Activated T-cell treated with anti-CD3 and anti-CD28 coated beads, Interleukin-2, amount 50 U/mL, for 48 hours (primary cell): ENCODE measurements at regions not wholly inside any gene's neighbourhood (a gene's known extent, or its start where the extent isn't known, plus 50 kb on each side); places are given as distances from the start of the nearest gene placed in this dataset.
"Not testable (repeated sequence)": the region's sequence is repeated elsewhere in the genome, so short reads cannot be mapped to it uniquely, and the experiment has no call there.

Experiments
- DNase-seq, 2 experiments: peaks; one replicate each; pipeline ENCODE4 v3.0.0-alpha.2; 2020

DNA sequence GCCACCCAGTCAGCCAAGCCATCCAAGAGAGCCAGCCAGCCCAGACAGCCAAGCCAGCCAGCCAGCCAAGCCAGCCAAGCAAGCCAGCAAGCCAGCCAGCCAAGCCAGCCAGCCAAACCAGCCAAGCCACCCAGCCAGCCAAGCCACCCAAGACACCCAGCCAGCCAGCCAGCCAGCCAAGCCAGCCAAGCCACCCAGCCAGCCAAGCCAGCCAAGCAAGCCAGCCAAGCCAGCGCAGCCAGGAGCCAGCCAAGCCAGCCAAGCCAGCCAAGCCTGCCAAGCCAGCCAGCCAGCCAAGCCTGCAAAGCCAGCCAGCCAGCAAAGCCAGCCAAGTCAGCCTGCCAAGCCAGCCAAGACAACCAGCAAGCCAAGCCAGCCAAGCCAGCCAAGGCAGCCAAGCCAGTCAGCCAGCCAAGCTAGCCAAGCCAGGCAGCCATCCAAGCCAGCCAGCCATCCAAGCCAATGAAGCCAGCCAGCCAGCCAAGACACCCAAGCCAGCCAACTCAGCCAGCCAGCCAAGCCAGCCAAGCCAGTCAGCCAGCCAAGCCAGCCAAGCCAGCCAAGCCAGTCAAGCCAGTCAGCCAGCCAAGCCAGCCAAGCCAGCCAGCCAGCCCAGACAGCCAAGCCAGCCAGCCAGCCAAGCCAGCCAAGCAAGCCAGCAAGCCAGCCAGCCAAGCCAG, 332.2 kb upstream of the PLGLB2 start:
- not testable (repeated sequence) for DNase-seq

DNA sequence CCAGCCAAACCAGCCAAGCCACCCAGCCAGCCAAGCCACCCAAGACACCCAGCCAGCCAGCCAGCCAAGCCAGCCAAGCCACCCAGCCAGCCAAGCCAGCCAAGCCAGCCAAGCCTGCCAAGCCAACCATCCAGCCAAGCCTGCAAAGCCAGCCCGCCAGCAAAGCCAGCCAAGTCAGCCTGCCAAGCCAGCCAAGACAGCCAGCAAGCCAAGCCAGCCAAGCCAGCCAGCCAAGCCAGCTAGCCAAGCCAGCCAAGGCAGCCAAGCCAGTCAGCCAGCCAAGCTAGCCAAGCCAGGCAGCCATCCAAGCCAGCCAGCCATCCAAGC, 331.7 kb upstream of the PLGLB2 start:
- DNase-seq: not testable (repeated sequence)

DNA sequence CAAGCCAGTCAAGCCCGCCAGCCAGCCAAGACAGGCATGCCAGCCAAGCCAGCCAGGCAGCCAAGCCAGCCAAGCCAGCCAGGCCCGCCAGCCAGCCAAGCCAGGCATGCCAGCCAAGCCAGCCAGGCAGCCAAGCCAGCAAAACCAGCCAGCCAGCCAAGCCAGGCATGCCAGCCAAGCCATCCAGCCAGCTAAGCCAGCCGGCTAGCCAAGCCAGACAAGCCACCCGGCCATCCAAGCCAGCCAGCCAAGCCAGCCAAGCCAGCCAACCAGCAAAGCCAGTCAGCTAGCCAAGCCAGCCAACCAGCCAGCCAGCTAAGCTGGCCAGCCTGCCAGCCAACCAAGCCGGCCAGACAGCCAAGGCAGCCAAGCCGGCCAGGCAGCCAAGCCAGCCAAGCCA, 330.7 kb upstream of the PLGLB2 start:
- not testable (repeated sequence) for DNase-seq

DNA sequence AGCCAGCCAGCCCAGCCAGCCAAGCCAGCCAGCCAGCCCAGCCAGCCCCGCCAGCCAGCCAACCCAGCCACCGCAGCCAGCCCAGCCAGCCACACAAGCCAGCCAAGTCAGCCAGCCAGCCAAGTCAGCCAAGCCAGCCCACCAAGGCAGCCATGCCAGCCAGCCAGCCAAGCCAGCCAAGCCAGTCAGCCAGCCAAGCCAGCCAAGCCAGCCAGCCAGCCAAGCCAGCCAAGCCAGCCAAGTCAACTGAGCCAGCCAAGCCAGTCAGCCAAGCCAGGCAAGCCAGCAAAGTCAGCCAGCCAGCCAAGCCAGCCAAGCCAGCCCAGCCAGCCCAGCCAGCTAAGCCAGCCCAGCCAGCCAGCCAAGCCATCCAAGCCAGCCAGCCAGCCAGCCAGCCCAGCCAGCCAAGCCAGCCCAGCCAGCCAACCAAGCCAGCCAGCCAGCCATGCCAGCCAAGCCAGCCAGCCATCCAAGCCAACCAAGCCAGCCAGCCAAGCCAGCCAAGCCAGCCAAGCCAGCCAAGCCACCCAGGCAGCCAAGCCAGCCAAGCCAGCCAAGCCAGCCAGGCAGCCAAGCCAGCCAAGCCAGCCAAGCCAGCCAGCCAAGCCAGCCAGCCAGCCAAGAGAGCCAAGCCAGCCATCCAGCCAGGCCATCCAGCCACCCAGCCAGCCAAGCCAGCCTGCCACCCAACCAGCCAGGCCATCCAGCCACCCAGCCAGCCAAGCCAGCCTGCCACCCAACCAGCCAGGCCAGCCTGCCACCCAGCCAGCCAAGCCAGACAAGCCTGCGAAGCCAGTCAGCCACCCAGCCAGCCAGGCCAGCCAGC, 329.9 kb upstream of the PLGLB2 start:
- DNase-seq: not testable (repeated sequence)

DNA sequence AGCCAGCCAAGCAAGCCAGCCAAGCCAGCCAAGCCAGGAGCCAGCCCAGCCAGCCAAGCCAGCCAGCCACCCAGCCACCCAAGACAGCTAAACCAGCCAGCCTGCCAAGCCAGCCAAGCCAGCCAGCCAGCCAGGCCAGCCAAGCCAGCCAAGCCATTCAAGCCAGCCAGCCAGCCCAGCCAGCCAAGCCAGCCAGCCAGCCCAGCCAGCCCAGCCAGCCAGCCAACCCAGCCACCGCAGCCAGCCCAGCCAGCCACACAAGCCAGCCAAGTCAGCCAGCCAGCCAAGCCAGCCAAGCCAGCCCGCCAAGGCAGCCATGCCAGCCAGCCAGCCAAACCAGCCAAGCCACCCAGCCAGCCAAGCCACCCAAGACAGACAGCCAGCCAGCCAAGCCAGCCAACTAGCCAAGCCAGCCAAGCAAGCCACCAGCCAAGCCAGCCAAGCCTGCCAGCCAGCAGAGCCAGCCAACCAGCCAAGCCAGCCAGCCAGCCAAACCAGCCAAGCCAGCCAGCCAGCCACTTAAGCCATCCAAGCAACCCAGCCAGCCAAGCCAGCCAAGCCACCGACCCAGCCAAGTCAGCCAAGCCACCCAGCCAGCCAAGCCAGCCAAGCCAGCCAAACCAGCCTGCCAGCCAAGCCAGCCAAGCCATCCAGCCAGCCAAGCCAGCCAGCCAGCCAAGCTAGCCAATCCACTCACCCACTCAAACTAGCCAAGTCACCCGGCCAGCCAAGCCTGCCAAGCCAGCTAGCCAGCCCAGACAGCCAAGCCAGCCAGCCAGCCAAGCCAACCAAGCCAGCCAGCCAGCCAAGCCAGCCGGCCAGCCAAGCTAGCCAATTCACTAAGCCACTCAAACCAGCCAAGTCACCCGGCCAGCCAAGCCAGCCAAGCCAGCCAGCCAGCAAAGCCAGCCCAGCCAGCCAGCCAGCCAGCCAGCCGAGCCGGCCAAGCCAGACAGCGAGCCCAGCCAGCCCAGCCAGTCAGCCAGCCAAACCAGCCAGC, 328.8 kb upstream of the PLGLB2 start:
- not testable (repeated sequence) for DNase-seq

DNA sequence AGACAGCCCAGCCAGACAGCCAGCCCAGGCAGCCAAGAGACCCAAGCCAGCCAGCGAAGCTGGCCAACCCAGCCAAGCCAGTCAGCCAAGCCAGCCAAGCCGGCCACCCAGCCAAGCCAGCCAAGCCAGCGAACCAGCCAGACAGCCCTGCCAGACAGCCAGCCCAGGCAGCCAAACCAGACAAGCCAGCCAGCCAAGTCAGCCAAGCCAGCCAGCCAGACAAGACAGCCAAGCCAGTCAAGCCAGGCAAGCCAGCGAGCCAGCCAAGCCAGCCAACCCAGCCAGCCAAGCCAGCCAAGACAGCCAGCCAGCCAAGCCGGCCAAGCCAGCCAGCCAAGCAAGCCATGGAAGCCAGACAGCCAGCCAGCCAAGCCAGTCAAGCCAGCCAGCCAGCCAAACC, 327.9 kb upstream of the PLGLB2 start:
- not testable (repeated sequence) for DNase-seq

DNA sequence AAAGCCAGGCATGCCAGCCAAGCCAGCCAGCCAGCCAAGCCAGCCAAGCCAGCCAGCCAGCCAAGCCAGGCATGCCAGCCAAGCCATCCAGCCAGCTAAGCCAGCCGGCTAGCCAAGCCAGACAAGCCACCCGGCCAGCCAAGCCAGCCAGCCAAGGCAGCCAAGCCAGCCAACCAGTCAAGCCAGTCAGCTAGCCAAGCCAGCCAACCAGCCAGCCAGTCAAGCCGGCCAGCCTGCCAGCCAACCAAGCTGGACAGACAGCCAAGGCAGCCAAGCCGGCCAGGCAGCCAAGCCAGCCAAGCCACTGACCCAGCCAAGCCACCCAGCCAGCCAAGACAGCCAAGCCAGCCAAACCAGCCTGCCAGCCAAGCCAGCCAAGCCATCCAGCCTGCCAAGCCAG, 326.9 kb upstream of the PLGLB2 start:
- DNase-seq: not testable (repeated sequence)

DNA sequence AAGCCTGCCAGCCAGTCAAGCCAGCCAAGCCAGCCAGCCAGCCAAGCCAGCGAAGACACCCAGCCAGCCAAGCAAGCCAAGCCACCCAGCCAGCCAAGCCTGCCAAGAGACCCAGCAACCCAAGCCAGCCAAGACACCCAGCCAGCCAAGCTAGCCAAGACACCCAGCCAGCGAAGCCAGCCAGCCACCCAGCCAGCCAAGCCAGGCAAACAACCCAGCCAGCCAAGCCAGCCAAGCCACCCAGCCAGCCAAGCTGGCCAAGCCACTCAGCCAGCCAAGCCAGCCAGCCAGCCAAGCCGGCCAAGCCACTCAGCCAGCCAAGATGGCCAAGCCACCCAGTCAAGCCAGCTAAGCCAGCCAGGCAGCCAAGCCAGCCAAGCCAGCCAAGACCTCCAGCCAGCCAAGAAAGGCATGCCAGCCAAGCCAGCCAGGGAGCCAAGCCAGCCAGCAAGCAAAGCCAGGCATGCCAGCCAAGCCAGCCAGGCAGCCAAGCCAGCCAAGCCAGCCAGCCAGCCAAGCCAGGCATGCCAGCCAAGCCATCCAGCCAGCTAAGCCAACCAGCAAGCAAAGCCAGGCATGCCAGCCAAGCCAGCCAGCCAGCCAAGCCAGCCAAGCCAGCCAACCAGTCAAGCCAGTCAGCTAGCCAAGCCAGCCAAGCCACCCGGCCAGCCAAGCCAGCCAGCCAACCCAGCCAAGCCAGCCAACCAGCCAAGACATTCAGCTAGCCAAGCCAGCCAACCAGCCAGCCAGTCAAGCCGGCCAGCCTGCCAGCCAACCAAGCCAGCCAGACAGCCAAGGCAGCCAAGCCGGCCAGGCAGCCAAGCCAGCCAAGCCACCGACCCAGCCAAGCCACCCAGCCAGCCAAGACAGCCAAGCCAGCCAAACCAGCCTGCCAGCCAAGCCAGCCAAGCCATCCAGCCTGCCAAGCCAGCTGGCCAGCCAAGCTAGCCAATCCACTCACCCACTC, 323.8 kb upstream of the PLGLB2 start:
- not testable (repeated sequence) for DNase-seq

DNA sequence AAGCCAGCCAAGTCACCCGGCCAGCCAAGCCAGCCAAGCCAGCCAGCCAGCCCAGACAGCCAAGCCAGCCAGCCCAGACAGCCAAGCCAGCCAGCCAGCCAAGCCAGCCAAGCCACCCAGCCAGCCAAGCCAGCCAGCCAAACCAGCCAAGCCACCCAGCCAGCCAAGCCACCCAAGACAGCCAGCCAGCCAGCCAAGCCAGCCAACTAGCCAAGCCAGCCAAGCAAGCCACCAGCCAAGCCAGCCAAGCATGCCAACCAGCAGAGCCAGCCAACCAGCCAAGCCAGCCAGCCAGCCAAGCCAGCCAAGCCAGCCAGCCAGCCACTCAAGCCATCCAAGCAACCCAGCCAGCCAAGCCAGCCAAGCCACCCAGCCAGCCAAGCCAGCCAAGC, 323.1 kb upstream of the PLGLB2 start:
- DNase-seq: not testable (repeated sequence)

DNA sequence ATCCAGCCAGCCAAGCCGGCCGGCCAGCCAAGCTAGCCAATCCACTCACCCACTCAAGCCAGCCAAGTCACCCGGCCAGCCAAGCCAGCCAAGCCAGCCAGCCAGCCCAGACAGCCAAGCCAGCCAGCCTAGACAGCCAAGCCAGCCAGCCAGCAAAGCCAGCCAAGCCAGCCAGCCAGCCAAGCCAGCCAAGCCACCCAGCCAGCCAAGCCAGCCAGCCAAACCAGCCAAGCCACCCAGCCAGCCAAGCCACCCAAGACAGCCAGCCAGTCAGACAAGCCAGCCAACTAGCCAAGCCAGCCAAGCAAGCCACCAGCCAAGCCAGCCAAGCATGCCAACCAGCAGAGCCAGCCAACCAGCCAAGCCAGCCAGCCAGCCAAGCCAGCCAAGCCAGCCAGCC, 322.7 kb upstream of the PLGLB2 start:
- DNase-seq: not testable (repeated sequence)

DNA sequence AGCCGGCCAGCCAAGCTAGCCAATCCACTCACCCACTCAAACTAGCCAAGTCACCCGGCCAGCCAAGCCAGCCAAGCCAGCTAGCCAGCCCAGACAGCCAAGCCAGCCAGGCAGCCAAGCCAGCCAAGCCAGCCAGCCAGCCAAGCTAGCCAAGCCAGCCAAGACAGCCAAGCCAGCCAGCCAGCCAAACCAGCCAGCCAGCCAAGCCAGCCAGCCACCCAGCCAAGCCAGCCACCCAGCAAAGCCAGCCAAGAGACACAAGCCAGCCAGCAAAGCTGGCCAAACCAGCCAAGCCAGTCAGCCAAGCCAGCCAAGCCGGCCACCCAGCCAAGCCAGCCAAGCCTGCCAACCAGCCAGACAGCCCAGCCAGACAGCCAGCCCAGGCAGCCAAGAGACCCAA, 322.2 kb upstream of the PLGLB2 start:
- not testable (repeated sequence) for DNase-seq

DNA sequence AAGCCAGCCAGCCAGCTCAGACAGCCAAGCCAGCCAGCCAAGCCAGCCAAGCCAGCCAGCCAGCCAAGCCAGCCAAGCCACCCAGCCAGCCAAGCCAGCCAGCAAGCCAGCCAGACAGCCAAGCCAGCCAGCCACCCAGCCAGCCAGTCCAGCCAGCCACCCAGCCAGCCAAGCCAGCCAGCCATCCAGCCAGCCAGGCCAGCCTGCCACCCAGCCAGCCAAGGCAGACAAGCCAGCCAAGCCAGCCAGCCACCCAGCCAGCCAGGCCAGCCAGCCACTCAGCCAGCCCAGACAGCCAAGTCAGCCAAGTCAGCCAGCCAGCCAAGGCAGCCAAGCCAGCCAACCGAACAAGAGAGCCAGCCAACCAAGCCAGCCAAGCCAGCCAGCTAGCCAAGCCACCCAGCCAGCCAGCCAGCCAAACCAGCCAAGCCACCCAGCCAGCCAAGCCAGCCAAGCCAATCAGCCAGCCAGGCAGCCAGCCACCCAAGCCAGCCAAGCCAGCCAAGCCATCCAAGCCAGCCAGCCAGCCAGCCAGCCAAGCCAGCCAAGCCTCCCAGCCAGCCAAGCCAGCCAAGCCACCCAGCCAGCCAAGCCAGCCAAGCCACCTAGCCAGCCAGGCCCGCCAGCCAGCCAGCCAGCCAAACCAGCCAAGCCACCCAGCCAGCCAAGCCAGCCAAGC, 319.3 kb upstream of the PLGLB2 start:
- not testable (repeated sequence) for DNase-seq

DNA sequence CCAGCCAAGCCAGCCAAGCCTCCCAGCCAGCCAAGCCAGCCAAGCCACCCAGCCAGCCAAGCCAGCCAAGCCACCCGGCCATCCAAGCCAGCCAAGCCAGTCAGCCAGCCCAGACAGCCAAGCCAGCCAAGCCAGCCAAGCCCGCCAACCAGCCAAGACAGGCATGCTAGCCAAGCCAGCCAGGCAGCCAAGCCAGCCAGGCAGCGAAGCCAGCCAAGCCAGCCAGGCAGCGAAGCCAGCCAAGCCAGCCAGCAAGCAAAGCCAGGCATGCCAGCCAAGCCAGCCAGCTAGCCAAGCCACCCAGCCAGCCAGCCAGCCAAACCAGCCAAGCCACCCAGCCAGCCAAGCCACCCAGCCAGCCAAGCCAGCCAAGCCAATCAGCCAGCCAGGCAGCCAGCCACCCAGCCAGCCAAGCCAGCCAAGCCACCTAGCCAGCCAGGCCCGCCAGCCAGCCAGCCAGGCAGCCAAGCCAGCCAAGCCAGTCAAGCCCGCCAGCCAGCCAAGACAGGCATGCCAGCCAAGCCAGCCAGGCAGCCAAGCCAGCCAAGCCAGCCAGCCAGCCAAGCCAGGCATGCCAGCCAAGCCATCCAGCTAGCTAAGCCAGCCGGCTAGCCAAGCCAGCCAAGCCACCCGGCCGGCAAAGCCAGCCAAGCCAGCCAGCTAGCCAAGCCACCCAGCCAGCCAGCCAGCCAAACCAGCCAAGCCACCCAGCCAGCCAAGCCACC, 318.5 kb upstream of the PLGLB2 start:
- not testable (repeated sequence) for DNase-seq

DNA sequence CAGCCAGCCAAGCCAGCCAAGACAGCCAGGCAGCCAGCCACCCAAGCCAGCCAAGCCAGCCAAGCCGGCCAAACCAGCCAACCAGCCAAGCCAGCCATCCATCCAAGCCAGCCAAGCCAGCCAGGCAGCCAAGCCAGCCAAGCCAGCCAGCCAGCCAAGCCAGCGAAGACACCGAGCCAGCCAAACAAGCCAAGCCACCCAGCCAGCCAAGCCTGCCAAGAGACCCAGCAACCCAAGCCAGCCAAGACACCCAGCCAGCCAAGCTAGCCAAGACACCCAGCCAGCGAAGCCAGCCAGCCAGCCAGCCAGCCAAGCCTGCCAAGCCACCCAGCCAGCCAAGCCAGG, 318.0 kb upstream of the PLGLB2 start:
- DNase-seq: not testable (repeated sequence)

DNA sequence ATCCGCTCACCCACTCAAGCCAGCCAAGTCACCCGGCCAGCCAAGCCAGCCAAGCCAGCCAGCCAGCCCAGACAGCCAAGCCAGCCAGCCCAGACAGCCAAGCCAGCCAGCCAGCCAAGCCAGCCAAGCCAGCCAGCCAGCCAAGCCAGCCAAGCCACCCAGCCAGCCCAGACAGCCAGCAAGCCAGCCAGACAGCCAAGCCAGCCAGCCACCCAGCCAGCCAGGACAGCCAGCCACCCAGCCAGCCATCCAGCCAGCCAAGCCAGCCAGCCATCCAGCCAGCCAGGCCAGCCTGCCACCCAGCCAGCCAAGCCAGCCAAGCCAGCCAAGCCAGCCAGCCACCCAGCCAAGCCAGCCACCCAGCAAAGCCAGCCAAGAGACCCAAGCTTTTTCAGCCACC, 316.8 kb upstream of the PLGLB2 start:
- not testable (repeated sequence) for DNase-seq

DNA sequence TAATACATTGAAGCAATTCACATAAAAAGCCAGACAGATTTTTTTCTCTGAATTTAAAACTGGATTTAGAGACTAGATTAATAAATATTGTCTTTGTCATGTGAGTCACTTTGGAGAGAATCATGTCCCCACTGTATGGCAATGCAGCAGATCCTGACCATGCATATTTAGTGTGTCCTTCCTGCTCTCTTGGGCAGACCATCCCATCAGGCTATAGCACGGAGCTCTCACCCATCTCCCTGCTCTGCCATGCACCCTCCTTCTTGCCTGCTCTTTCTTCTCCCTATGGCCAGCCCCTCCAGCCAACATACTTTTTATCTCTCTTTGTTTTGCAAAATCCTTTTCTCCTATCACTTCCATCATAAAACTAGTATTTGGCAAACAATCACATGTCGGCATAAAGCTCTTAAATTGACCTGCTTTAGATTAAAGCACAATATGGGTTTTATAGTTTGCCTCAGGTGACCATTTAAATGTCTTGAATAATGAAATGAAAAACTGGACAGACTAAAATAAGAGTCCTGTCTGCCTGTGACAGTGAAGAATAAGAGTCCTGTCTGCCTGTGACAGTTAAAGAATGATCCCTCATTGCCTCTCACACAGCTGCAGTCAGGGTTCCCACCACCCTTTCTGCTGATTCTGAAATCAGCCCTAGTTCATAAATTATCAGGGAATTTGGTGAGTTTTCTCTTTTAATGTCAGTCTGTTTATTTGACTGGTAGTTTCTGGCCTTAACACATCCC, 315.0 kb upstream of the PLGLB2 start:
- DNase-seq: not testable (repeated sequence)

DNA sequence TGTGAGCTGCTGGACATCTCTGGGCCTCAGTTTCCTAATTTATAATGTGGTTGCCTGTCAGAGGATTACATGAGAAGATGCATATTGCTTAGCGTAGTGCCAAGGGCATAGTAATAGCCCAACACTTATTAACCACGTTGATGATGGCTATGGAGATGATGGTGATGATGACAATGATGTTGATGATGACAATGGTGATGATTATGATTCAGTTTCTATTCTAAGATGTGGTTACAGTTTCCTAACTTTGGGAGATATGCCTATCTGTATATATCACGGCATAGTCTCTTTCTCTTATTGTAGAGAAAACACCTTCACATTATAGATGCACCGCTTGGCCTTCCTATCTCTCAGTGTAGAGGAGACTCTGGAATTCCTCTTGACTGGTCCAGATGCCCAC, 311.9 kb upstream of the PLGLB2 start:
- not testable (repeated sequence) for DNase-seq

DNA sequence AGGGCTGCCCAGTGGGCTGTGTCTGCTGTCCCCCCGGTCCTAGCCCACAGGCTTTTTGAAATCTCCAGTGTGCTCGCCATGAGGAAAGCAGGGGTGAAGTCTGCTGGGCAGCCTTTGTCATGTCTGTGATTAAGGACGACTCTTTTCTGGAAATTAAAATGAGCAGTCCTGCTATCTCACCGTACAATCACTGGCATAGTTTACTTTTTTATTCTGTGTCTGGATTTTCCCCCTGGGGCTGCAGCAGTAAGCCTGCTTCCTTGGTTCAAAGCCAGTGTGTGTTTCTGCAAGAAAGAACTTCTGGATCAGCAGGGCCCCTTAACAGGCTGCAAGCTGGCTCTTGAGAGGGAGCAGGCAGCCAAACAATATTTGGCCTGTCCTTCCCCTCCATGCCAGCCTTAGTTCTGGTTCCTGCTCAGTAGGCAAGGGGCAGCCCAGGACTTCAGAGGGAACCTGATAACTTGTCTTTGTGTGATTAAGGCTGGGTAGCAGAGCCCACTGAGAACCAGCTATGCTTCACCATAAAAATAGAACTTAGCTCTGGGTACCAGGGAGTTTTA, 310.1 kb upstream of the PLGLB2 start:
- not testable (repeated sequence) for DNase-seq

DNA sequence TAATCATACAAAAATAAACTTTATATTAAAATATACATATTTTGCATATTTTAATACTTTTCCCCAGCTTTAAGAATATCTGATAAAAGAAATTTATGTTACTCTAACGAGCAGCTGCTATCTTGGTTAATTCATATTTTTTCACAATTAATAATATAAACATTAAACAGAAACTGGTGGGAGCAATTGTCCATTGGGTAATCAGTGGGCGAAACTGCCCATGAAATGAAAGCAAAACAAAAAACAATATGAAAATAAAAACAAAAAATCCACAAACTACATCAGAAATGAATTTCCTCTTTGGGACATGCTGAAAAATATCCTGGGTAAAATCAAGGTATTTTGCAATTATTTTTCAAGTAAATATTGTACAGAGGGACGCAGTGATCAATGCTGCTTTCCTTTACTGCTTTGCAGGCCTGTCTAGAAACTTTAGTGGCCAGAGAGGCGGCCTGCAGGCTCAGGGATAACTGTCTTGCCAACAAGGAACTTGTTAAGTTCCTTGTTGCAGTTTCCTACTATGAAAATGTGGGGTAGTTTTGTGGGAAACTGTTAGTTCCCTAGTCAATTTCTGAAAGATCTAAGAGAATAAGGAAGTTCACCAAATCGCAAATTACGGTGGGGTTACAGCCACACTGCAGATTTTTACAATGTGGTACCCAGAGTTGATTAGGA, 309.0 kb upstream of the PLGLB2 start:
- DNase-seq: not testable (repeated sequence)
